Right lobe of liver (tissue), 4 donors: ENCODE measurements at regions not wholly inside any gene's neighbourhood (a gene's known extent, or its start where the extent isn't known, plus 50 kb on each side); places are given as distances from the start of the nearest gene placed in this dataset.

ENCODE experiments used
- CTCF ChIP-seq, 4 donors: fragments of 200-600 bp in 3 of 4; fragments of 450-650 bp in 1 of 4; IDR thresholded peaks; one replicate each; pipeline versions ENCODE4 v1.5.1 to v1.8.0; 2016 to 2022; ENCODE audit warnings: antibody characterized with exemption in 4 of 4, mild to moderate bottlenecking in 2 of 4
- POLR2A ChIP-seq: fragments of 450-650 bp; IDR thresholded peaks from one replicate; pipeline ENCODE4 v1.6.1; 2017; ENCODE audit warnings: antibody characterized with exemption, mild to moderate bottlenecking
- donor health status: DM: no; HTN: no; CAD: no.
- donor health status: DM: no; HTN: no; CAD: no.
- donor health status: DM: no; HTN: yes; CAD: no.

GRCh38 chr17:77863814-77864161, 94.7 kb upstream of the TNRC6C start:
- no peak for TF ChIP-seq POLR2A
- TF ChIP-seq CTCF (IDR thresholded peaks at IDR 0.05) = no peak
